Stimulated activated CD4-positive, alpha-beta T cell treated with anti-CD3 and anti-CD28 coated beads, Interleukin-2, amount 100 ng/mL, for 4 hours (primary cell): ENCODE measurements at regions not wholly inside any gene's neighbourhood (a gene's known extent, or its start where the extent isn't known, plus 50 kb on each side); places are given as distances from the start of the nearest gene placed in this dataset.

Experiments used
- DNase-seq: peaks from one replicate; pipeline ENCODE4 v3.0.0-alpha.2; 2020; ENCODE audit warnings: low read depth

DNA sequence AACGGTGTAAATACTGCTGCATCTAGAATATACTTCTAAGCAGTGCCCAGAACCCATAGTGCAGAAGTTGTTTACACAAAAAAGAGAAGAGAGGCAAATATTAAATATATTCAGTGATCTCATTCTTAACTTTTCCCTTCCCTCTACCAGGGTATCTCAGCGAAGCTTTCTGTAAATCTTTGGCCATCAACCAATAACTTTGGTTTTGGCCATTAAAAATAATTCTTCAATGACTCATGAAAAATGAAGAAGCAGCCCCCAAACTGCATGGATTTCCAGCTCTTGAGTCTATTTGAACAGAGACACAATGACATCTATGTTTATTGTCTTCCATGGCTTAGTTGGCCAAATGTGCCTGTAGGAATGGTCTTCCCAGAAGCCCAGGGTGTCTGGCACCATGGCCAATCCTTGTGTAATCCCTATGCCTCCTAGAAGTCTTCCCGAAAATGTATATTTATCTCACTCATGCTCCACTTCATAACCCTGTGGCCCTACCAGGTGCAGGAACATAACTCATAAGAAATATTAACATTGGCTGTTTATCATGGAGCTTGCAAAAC lies 646.6 kb downstream of the TOX3 start:
- DNase-seq, result no peak

DNA sequence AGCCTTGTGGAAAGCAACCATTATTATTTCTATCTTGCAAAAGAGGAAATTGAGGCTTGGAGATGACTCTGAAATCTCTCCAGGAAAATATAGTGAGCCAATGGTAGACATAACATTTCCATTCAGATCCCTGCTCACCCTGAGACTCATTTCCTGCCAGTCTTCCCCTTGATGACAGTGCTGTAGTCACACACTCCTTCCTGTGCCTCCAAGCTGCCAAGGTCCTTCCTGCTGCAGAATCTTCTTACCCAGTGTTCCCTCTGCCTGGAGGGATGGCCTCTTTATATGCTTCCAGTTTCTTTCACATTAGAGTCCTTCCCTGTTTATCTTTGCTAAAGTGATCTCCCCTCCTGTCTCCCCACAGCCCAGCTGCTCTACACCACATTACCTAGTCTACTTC lies 648.1 kb downstream of the TOX3 start:
- DNase-seq, result no peak

DNA sequence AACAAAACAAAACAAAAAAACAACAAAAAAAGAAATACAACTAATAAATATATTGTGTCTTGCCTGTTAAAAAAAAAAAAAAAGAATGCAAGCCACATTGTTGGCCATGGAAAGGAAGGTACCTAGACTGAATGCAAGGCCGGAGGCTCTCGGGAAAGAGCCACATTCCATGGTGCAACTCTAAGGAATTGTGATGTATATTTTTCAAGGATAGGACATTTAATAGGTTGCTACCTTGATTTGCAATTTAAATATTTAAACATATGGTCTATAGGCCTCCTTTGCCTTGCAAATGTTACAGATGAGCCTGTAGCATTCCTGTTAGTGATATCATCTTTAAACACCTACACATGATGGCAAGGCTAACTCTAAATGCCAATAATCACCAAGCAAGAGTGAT lies 650.9 kb downstream of the TOX3 start:
- DNase-seq, result no peak

DNA sequence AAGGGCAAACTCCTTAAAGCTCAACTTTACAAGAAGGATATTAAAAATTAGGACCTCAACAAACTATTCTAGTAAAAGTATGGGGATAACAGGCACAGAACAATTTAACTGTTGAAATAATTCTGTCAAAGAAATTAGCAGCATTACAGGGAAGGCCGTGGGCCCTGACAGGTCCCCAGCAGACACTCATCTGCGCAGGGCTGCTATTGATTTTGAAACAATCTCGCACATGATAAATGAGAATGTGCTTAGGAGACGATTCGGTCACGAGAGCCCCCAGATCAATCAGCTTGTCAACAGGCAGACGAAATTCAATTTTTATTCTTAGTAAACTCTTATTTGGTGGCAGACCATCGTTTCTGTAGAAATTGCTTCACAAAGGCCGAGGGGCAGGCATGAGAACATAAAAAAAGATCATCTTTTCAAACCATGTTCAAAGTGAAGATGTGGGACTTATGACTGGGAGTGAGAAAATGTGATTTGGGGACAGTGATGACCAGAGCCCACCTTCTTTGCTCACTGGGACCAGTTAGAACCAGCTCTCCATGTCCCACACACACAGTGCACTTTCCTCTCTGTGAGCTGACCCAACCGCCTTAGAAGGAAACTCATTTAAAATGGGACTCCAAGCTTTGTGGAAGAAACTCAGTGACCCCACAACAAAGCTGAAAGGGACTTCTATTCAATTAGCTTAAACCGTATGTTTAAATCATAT lies 654.5 kb downstream of the TOX3 start:
- DNase-seq, result no peak

DNA sequence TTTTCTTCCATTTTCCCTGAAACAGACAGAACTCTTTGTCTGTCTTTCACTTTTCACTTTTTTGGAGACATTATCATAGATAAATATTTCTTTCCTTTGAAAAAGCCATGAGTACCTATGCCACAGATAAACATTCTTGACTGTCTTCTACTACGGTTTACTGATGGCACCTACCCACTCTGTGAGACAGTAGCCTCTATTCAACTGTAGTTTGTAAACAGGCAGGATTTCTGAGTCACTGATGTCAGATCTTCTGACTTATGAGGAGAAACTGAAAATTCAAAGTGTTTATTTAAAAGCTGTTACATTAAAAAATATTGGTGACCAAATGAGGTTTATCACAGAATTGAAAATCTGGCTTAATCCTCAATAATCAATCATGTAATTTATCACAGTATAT lies 658.4 kb downstream of the TOX3 start:
- DNase-seq, result no peak

DNA sequence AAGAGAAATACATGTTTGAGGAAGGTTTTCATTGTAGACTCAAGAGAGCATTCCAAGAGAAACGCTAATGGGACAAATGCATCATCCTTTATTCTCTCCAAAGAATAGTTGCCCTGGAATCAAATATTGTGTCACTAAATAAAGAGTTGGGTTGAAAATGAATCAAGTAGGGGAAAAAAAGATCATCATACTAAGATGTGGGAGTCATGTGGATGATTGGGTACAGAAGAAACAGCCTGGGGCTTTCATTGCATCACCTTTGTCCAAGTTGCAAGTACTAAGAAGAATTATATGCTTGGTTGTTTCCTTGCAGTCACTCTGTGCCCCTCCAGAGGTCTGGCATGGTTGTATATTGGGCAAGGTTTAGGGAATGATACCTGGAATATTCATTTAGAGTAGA lies 658.9 kb downstream of the TOX3 start:
- DNase-seq, result no peak

DNA sequence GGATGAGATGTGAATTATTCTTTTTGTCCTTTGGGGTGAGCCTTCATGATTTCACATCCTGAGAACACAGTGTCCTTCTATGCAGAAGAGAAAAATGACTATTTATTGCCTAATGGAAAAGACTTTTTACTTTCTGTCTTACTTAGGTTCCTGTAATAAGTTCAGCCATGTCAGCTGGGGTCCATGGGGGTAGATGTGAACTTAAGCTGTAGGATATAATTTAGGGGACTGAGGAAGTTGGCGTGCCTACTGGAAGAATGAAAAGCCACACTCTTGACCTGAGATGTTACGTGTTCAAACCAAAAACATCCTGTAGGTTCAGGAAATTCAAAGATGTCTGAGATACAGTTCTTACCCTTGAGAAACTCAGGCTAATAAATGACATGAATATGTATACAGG lies 660.5 kb downstream of the TOX3 start:
- no peak for DNase-seq

DNA sequence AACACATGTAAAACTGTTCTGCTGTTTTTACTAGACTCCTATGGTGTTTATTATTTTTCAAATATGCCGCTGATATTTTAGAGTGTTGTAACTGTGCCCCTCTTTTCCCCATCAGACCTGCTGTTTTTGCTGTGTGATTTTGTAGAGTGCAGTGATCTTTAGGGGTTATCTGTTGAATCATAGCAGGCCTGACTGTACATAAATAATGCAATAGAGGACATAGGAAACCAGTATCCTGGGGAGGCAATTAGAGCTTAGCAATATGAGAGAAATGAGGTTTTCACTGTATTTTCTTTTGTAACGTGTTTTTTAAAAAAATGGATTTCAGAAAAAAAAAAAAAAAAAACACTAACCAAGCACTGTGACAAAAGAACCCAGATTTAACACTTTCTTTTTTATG lies 662.2 kb downstream of the TOX3 start:
- DNase-seq, result no peak

DNA sequence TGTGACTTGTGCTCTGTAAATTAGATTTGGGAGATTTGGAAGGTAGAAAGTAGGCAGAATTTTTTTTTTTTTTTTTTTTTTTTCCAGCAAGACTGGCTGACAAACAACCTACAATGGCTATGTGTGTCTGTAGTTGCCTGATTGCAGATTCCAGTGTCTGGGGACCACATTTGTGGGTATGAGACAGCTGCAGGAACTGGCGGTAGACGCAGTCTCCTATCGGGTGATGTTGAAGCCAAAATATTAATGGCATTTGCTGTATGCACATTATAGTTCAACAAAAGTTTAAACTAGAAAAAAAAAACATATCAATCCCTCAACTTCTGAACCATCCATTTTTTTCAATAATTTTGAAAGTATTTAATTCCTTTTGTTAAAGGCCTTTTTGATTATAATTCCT lies 665.2 kb downstream of the TOX3 start:
- DNase-seq, result no peak

DNA sequence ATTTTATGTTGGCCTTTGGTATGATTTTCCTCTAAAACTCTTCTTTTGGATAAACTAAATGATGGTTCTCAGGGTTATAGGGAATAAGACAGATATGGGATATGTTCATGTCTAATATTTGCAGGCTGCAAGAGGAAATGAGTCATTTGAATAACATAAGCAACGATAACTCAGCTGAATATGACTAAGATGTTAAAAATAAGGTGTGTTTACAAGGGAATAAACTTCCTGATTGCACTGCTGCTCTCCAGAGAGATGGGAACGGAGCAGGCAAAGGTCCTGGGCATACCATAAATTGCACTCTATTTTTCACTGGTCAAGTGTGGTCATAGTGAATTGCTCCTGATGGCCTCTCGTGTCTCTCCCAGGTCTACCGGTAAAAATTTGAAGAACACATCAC lies 666.2 kb downstream of the TOX3 start:
- DNase-seq, result no peak

DNA sequence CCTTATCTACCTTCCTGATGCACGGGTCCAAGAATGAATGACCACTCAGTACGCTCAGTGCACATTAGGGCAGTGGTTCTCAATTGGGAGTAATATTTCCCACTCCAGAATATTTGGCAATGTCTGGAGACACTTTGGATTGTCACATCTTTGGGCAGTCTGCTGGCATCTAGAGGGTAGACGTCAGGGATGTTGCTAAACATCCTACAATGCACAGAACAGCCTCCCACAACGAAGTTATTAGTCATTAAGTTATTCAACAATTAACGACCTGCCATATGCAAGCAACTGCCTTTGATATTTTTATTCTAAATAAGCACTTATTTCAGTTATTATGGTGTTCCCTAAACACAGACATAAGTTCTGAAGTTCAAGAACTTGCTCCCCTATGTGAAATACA lies 669.3 kb downstream of the TOX3 start:
- DNase-seq, result no peak

DNA sequence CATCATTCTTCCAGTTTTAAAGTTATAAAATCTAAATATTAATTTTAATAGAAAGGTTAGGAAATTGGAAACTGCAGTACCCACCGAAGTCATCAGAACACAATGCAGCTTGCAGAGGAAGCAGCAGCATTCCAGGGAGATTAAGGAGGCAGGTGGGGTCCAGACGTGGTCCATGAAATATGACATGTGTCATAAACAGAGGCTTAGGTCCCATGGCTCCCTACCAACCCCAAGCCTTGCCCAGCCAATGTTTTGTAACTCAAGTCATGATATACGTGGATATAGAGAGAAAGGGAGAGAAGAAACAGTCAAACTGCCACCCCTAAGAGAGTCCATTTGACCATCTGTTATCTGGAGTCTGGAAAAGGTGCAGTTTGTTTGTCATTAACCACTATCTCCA lies 670.0 kb downstream of the TOX3 start:
- DNase-seq, result no peak

DNA sequence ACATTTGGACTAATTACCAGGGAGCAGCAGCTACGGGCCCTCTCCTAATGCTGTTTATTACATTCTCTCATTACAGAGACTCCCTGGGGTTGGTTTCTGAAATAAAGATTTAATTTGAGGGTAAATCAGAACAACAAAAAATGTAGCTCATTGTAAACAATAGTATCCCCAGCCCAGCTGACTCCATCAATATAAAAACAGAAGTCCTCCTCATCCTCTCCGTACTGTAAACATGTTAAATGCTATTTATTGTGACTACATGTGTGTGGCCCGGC lies 670.4 kb downstream of the TOX3 start:
- DNase-seq, result no peak

DNA sequence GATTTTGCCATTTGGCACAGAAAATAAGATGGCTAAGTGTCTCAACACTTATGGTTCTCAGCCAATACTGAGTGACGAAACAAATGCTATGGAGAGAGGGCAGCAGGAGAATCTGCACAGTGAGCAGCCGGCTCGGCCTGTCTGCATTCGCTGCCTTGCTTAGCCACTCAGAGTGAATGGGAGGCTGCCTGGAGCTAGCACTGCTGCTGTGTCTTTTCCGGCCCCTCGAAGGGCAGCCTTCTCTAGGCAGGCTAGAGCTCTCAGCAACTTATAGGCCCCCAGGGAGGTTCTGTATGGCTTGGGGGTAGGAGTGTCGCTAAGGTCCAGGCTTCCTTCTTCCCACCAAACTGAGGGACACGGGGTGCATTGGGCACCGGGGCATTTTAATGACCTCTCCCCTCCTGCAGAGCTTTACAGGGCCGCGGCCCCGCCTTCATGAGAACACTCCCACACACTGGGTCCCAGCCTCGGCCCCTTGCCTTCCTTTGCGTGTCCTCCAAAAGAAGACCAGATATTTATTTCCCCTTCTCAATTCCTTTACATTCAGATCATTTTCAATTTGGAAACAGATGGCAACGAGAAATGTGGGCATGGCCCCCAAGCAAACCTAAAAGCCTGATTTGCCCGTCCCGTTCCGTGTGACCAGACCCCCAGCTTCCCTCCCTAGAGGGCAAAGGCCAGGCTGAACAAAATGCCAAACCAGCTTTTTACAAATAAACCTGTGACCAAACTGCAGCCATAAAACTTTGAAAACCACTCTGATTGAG lies 670.9 kb downstream of the TOX3 start:
- DNase-seq, result no peak

DNA sequence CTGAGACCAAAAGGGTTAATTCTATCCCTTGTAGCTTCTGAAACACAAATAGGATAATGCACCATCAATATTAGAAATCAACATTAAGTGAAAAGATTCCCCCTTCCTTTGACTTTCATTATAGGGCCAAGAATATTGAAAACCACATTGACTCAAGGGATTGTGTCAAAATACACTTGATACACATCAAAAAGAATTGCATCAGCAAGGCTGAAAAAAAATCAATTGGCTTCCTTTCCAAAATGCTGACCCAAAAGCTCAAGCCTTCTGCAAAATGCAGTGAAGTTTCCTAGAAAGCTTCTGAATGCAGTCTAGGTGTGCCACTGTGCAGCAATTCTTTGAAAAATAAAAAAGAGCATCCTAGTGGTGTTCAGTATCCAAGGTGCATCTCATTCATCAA lies 674.4 kb downstream of the TOX3 start:
- no peak for DNase-seq

DNA sequence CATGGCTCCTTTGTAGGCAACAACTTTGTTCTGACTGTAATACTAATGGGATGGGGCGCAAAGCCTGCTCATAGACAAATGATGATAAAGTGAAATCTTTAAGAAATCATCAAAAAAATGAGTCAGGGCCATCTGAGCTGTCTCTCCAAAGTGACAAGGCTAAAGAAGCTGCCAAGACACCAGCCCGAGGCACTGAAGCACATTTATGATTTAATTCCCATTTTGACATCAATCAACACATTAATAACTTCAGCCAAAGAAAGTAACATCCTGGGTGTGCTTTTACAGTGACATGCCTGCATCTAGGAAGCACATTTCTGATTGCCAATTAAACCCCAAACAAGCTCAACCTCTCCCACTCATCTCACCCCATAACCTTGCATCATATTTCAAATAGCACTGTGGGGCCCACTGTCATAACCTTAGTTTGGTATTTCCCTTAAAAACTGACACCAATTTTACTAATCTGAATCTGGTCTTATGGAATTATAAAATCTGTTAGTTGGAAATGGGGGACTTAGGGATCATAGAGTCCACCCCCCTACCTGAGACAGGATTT lies 676.6 kb downstream of the TOX3 start:
- DNase-seq, result no peak

DNA sequence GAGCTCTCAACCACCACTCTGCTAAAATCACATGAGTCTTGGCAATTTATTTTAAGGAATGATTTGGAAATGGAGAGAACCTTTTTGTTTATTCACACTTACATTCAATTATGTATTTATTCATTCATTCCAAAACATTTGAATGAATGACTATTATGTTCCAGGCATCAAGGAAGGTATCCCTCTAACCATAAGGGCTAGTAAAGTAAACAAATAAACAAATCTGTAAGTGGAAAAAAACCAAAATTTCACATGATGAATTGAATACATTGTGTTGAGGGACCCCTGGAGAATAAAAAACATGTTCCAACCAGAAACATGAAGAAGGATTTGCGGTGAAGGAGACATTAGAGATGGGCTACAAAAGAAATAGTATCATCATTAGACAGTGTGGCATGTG lies 677.8 kb downstream of the TOX3 start:
- DNase-seq, result no peak

DNA sequence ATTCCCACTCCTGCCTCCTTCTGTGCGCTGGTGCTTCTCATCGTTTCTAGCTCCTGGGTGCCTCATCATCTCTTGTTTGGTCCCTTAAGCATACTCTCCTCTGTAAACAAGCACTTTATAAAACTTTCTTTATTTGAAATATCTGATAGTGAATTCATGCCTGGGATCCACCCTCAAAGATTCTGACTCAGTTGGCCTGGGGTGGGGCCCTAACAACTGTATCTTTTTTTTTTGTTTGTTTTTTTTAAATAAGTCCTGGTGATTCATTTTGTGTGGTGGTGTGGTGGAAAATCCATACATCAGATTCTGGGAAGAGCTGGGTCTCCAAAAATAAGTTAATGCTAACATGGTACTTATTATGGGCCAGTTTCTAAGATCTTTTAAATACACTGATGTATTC lies 678.3 kb downstream of the TOX3 start:
- DNase-seq, result no peak

DNA sequence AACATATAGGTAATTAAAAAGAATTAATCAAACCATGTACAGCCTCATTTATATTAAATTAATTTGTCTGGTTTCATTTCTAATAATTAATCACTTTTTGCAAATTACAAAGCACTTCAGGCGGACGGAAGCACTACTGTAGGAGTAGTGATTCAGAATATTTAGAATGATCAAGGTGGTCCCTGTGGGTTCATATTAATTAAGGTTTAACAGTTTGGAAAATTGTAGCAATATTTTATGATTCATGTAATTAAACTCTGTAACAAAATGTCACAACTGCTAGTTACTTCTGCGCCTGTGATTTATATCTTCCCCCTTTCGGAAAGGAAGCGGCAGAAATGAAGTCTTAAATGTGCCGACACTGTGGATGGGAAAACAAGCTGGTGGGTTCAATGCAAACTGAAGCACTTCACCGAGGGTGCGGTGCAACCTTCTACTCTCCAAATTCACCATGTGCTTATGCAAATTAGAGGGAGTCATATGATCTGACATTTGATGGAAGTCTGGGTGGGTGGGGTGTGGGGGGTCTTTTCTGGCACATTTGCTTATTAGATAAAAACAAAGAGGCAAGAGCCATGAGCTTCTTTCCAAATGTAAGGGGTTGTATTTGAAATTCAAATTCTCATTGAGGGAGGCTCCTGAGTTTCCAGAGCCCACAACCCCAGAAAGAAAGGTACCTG lies 679.4 kb downstream of the TOX3 start:
- no peak for DNase-seq

DNA sequence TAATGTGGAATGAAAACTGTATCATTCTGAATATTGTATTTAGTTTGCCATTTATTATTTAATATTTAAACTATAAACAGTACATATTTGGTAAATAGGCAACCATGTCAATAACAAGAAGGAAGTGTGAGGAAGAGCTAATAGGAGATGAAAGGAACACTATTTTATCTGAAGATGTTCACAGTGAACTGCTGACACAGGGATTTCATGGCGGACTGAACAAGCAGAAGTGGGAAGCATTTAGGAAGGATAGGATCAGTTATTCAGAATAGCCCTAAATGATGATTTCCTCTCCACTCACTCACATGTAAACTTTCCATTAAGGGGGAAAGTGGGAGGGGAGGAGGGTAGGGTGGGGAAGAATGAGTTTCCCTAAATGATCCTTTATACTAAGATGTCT lies 682.4 kb downstream of the TOX3 start:
- no peak for DNase-seq

DNA sequence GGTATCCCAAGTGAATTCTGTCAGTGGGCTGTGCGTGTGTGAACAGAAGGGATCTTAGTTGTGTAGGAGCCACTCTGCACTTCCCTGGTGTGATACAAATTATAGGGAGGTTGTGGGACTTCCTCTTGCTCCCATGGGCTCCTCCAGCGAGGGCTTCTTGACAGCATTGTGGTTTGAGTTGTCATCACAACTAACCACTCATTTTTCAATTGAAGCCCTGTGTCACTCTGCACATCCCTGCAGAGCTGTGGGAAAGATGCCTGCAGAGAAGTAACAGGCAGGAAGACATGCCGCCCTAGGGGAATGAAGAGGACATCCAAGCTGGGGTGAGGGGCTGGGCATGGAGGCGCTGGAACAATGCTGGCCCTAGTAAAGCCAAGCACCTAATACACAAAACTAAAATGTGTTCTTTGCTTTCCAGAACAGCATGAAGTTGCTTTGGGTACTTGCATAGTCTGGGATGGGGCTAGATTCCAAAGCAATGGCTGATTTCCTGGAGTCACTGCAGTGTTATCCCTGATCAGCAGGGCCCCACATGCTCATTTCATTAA lies 692.5 kb downstream of the TOX3 start:
- no peak for DNase-seq

DNA sequence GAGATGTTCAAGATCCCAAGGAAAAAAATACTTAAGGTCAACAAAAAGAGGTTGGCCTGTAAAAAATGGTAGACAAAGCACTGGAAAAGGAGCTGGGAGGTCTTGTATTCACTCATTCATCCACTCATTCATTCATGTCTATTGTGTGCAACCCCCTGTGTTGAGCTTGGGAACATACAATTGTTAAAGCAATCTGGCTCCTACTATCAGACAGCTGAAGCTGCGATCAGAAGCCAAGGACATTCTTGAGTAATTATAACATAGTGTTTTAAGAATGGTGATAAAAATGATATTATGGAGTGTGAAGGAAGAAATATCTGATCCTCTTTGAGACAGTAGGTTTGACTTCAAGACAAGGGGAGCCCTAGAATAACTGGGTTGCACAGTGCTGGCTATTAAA lies 693.4 kb downstream of the TOX3 start:
- DNase-seq, result no peak

DNA sequence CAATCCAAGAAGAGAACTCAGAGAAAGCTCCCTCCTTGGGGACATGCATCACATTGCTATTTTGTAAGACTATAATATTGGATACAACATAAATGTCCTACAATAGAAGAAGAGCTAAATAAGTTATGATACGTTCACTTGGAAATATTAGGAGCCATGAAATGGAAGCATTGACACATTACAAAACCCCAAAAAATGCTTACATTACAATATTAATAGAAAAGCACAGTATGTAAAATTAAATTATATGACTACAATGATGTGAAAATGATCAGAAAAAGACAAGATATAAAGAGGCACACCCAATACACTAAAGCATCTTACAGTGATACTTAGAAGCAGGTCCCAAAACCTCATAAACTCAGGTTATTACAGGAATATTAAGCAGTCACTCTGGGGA lies 694.1 kb downstream of the TOX3 start:
- DNase-seq, result no peak
